Hepatocyte (in vitro differentiated cells): ENCODE measurements at regions not wholly inside any gene's neighbourhood (a gene's known extent, or its start where the extent isn't known, plus 50 kb on each side); places are given as distances from the start of the nearest gene placed in this dataset.

Source experiments
- DNase-seq: peaks from one replicate; pipeline ENCODE4 v3.0.0-alpha.2; 2016; ENCODE audit warnings: low spot score
- H2AFZ ChIP-seq: fragments of 200-600 bp; sonication (generic); 2 replicates; pipeline ENCODE4 v1.6.0; 2016; ENCODE audit warnings: antibody characterized with exemption, mild to moderate bottlenecking
- H3K27ac ChIP-seq: fragments of 200-600 bp; sonication (generic); 2 replicates; pipeline ENCODE4 v1.5.1; 2016; ENCODE audit warnings: mild to moderate bottlenecking
- H3K27me3 ChIP-seq: fragments of 200-600 bp; sonication (generic); 2 replicates; pipeline ENCODE4 v1.6.1; 2016
- H3K36me3 ChIP-seq: fragments of 200-600 bp; sonication (generic); replicated peaks from 2 replicates; pipeline ENCODE4 v1.5.1; 2016; ENCODE audit warnings: low read depth; ENCODE audit not compliant: insufficient read depth
- H3K4me1 ChIP-seq: fragments of 200-600 bp; sonication (generic); 2 replicates; pipeline ENCODE4 v1.5.1; 2016; ENCODE audit warnings: mild to moderate bottlenecking, moderate library complexity; ENCODE audit not compliant: insufficient read depth
- H3K4me2 ChIP-seq: fragments of 200-600 bp; sonication (generic); 2 replicates; pipeline ENCODE4 v1.6.0; 2016
- H3K4me3 ChIP-seq: fragments of 200-600 bp; sonication (generic); 2 replicates; pipeline ENCODE4 v1.5.1; 2016; ENCODE audit warnings: mild to moderate bottlenecking
- H3K79me2 ChIP-seq: fragments of 200-600 bp; sonication (generic); 2 replicates; pipeline ENCODE4 v1.6.0; 2017; ENCODE audit warnings: mild to moderate bottlenecking
- H3K9me2 ChIP-seq: fragments of 200-600 bp; sonication (generic); replicated peaks from 2 replicates; pipeline ENCODE4 v1.6.0; 2017; ENCODE audit warnings: mild to moderate bottlenecking; ENCODE audit not compliant: insufficient read depth
- H3K9me3 ChIP-seq: fragments of 200-600 bp; sonication (generic); 2 replicates; pipeline ENCODE4 v1.5.1; 2016; ENCODE audit warnings: low read depth, mild to moderate bottlenecking
- H4K20me1 ChIP-seq: fragments of 200-600 bp; sonication (generic); 2 replicates; pipeline ENCODE4 v1.6.0; 2016; ENCODE audit warnings: mild to moderate bottlenecking; ENCODE audit not compliant: insufficient read depth, poor library complexity, severe bottlenecking
- CTCF ChIP-seq: fragments of 200-600 bp; sonication (generic); IDR thresholded peaks from 2 replicates; pipeline ENCODE4 v1.5.1; 2016; ENCODE audit warnings: antibody characterized with exemption, mild to moderate bottlenecking; ENCODE audit not compliant: poor library complexity
- EZH2 ChIP-seq: fragments of 200-600 bp; sonication (generic); IDR thresholded peaks from 2 replicates; pipeline ENCODE4 v1.6.1; 2016; ENCODE audit warnings: antibody characterized with exemption, mild to moderate bottlenecking, borderline replicate concordance
- EZH2phosphoT487 ChIP-seq: fragments of 200-600 bp; sonication (generic); IDR thresholded peaks from one replicate; pipeline ENCODE4 v1.6.1; 2018; ENCODE audit warnings: antibody characterized with exemption, mild to moderate bottlenecking, low read depth, moderate library complexity; ENCODE audit not compliant: unreplicated experiment, severe bottlenecking
- WGBS: methylation state at CpG from one replicate; pipeline ENCODE4 v1.1.6; 2016; ENCODE audit warnings: low lambda C conversion rate; ENCODE audit errors: missing lambda C conversion rate; 5-methylcytosine and 5-hydroxymethylcytosine counted together

GRCh38 chr1:30054126-30054525 is 669.3 kb downstream of the MATN1 start:
- no peak overlapping the region for H2AFZ ChIP-seq
- no peaks in the 10 kb centered on the region for H3K9me3 ChIP-seq
- WGBS: 14% methylated on average over 1 of the region's 1 CpG
- TF ChIP-seq EZH2phosphoT487: no peak
- TF ChIP-seq EZH2: no peak
- TF ChIP-seq CTCF: no peak
- H3K4me3 ChIP-seq: no peak overlapping the region
- H3K36me3 ChIP-seq: no peaks in the 10 kb centered on the region
- H3K27me3 ChIP-seq: peaks cover 26% of the 10 kb centered on the region
- H3K27ac ChIP-seq: no peak overlapping the region
- no peak for DNase-seq
- no peak overlapping the region for H3K4me2 ChIP-seq
- no peaks in the 10 kb centered on the region for H4K20me1 ChIP-seq
- no peaks in the 10 kb centered on the region for H3K4me1 ChIP-seq
- H3K9me2 ChIP-seq: no peaks in the 10 kb centered on the region
- H3K79me2 ChIP-seq: no peaks in the 10 kb centered on the region

GRCh38 chr1:30052178-30052577 is 671.2 kb downstream of the MATN1 start:
- Histone ChIP-seq H3K9me3 (no peaks in the 10 kb centered on the region), H3K79me2 (no peaks in the 10 kb centered on the region), H3K4me3 (no peak overlapping the region), H3K4me1 (no peaks in the 10 kb centered on the region), H4K20me1 (no peaks in the 10 kb centered on the region), H2AFZ (no peak overlapping the region), H3K4me2 (no peak overlapping the region), H3K27me3 (peaks cover 26% of the 10 kb centered on the region), H3K27ac (no peak overlapping the region), H3K9me2 (no peaks in the 10 kb centered on the region), H3K36me3 (no peaks in the 10 kb centered on the region)
- DNase-seq: no peak
- no peak for TF ChIP-seq EZH2
- no peak for TF ChIP-seq CTCF
- TF ChIP-seq EZH2phosphoT487: no peak
- WGBS: 60% methylated on average over 4 of the region's 4 CpGs

- Histone ChIP-seq H3K4me2 (no peak overlapping the region), H3K27ac (no peak overlapping the region), H3K27me3 (peaks cover 26% of the 10 kb centered on the region), H4K20me1 (no peaks in the 10 kb centered on the region), H3K36me3 (no peaks in the 10 kb centered on the region), H3K79me2 (no peaks in the 10 kb centered on the region), H3K9me3 (no peaks in the 10 kb centered on the region), H3K4me3 (no peak overlapping the region), H2AFZ (no peak overlapping the region), H3K9me2 (no peaks in the 10 kb centered on the region), H3K4me1 (no peaks in the 10 kb centered on the region)
- TF ChIP-seq EZH2phosphoT487: no peak
- TF ChIP-seq CTCF: no peak
- no peak for TF ChIP-seq EZH2
- DNase-seq: no peak
- 80% methylated on average over 6 of the region's 6 CpGs for WGBS
These were observed 671.6 kb downstream of the MATN1 start for GRCh38 chr1:30051777-30052176.

- Histone ChIP-seq H3K4me2 (no peak overlapping the region), H3K4me3 (no peak overlapping the region), H2AFZ (no peak overlapping the region), H3K27ac (no peak overlapping the region), H3K36me3 (no peaks in the 10 kb centered on the region), H4K20me1 (no peaks in the 10 kb centered on the region), H3K79me2 (no peaks in the 10 kb centered on the region), H3K9me2 (no peaks in the 10 kb centered on the region), H3K9me3 (no peaks in the 10 kb centered on the region), H3K27me3 (peaks cover 19% of the 10 kb centered on the region), H3K4me1 (no peaks in the 10 kb centered on the region)
- no peak for DNase-seq
- WGBS: 82% methylated on average over 4 of the region's 4 CpGs
- TF ChIP-seq CTCF (no peak), EZH2phosphoT487 (no peak), EZH2 (no peak)
These were observed 673.6 kb downstream of the MATN1 start for GRCh38 chr1:30049748-30050296.
